ENCODE measurements at regions not wholly inside any gene's neighbourhood (a gene's known extent, or its start where the extent isn't known, plus 50 kb on each side); places are given as distances from the start of the nearest gene placed in this dataset.

DNA sequence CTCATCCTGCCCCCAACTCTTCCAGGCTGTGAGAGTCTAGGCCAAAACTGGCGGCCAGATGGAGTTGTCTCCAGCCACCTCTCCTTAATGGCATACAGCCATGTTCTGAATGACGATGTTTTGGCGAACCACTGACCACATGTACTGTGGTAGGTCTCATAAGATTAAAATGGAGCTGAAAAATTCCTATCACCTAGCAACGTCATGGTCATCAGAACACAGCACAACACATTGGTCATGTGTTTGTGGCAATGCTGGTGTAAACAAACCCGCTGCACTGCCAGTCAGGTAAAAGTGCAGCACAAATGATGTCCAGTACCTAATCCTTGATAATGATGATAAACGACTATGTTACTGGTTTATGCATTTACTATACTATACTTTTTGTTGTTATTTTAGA, 290.0 kb upstream of the MKI67 start:
- in situ Hi-C loops (cut with MboI; ENCODE audit: low sequenced_read_pairs) = no loop called here

GRCh38 chr10:128417826-128418225, 291.6 kb upstream of the MKI67 start:
- in situ Hi-C loops (cut with MboI; ENCODE audit: low sequenced_read_pairs) = no loop called here

GRCh38 chr10:128418819-128419218, 292.6 kb upstream of the MKI67 start:
- in situ Hi-C loops (cut with MboI; ENCODE audit: low sequenced_read_pairs) = no loop called here

- in situ Hi-C loops (cut with MboI; ENCODE audit: low sequenced_read_pairs) = no loop called here
Observed at GRCh38 chr10:128419466-128420019, 293.3 kb upstream of the MKI67 start.

DNA sequence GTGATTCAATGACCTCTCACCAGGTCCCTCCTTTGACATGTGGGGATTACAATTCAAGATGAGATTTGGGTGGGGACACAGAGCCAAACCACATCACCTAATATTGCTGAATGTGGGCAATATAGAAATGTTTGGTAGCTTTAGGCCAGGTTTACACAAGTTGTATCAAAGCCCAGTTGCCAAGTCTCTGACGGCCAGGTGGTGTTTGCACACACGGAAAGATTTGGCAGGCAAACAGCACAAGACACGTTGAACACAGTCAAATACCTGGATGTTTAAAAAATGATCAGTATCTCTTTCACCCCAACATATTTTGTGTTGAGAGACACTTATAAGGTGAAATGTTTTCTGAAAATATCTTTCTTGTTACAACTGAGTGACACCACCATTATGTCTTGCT, 294.4 kb upstream of the MKI67 start:
- in situ Hi-C loops (cut with MboI; ENCODE audit: low sequenced_read_pairs) = no loop called here

- in situ Hi-C loops (cut with MboI; ENCODE audit: low sequenced_read_pairs) = no loop called here
Observed at GRCh38 chr10:128421371-128422160, 295.3 kb upstream of the MKI67 start.

DNA sequence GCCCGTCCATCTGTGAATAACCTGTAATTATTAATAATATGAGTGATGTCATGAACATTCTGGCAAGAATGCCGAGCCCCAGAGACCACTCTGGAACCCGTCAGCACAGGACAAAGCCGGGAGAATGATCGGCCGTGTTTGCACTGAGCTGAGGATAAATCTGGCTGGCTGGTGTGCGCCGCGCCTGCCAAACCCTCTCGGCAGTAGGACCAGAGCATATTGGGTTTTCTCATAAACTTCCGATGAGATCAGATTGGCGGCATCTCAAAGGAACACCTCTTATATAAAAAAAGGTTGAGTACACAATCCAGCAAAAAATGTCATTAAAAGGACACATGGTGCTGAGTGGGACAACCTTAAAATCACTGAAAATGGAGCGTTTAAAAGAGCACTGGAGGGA, 296.0 kb upstream of the MKI67 start:
- in situ Hi-C loops (cut with MboI; ENCODE audit: low sequenced_read_pairs) = no loop called here

- in situ Hi-C loops (cut with MboI; ENCODE audit: low sequenced_read_pairs) = no loop called here
Observed at GRCh38 chr10:128422999-128423398, 296.8 kb upstream of the MKI67 start.

DNA sequence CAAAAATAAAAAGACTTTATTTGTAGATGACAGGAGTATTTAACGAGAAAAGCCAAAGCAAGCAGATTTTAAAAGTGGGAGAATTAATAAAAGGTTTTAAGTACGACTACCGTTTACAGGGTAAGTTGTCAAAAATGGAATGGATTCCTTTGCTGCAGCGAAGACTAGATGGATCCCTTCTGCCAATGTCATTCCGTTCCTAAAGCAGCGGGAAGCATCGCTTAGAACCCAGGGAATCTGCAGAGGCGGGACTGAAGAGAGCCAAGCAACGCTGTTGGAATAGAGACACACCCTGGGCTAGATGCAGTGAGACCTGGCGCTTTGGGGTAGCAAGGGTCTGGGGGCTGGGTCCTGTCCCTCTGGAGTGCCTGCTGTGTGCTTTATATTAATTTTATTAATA, 303.1 kb upstream of the MKI67 start:
- in situ Hi-C loops (cut with MboI; ENCODE audit: low sequenced_read_pairs) = no loop called here

DNA sequence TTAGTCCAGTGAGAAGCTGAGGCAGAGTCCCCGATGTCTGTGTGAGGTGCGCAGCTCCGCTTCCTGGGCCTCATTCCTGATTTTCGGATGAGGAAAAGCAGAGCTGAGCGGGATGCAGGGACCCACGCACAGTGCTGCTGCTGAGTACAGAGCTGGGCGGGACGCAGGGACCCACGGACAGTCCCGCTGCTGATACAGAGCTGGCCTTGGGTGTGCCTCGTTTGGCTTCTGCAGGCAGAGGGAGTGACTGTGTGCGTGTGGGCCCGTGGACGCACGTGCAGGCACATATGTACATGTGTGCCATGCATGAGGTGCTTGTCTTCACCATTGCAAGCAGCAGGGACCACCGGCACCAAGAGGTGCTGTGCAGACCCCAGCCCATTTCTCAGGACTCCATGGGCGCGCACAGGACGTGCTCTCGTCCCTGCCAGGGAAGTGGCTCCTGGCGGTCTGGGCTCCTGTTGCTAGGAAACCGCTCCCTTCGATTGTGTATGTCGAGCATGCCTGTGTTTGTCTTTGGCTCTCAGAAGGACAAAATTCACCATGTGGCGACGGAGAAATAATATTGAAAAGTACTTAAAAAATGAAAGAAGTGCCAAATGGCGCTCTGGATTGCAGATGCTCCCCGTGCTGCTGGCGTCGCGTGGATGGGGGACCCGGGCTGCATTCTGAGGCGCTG, 303.8 kb upstream of the MKI67 start:
- in situ Hi-C loops (cut with MboI; ENCODE audit: low sequenced_read_pairs) = no loop called here

DNA sequence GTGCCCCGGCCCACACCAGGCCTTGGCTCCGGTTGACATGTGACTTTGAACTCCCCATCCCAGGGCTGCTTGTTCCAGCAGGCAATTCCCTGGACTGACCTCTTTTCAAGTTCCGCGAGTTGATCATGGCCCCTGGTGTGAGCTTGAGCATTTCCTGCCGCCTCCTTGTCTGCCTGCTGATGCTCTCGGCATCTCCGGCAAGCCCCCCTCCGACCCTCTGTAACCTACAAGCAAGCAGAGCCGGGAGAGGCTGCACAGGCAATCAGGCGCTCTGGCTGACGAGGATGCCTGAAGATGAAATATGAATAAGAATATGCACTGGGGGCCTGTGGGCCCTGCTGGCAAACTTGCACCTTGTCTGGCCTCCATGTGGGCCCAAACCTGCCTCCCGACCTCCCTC, 304.9 kb upstream of the MKI67 start:
- in situ Hi-C loops (cut with MboI; ENCODE audit: low sequenced_read_pairs) = no loop called here

DNA sequence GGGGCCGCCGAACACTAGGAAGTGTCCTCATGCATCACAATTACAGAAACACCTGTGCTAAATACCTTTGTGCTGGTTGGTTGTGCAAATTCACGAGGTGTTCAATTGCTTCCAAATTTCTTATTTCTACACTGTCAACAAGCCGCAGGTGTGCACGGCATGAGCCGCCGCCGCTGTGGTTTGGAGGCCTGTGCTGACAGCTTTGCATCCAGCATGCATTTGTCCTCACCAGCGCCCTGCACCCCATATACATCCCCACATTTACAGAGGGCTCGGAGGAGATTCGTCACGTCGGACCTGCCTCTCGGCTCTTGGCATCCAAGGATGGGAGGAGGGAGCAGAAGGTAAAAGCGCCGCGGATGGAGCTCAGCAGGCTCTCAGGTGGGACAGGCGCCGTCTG, 305.3 kb upstream of the MKI67 start:
- in situ Hi-C loops (cut with MboI; ENCODE audit: low sequenced_read_pairs) = no loop called here

- in situ Hi-C loops (cut with MboI; ENCODE audit: low sequenced_read_pairs) = no loop called here
Observed at GRCh38 chr10:128432011-128432410, 305.8 kb upstream of the MKI67 start.

DNA sequence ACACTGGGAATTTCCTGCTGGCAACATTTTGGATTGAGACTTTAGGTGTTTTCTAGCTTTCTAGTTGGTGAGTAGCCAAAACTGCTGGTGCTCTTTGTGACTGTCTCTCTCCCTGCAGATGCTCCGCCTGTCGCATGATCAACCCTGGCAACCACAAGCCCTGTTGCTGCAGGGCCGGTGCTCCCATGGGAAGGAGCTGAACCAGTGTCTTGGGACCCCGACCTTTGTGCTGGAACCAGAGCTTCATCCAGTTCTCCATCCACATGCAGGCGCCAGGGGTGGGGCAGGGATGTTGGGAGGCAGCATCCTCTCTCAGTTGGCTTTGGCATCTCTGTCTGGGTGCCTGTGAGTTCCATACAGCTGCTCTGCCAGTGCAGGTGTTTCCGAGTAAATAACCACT, 306.2 kb upstream of the MKI67 start:
- in situ Hi-C loops (cut with MboI; ENCODE audit: low sequenced_read_pairs) = no loop called here

DNA sequence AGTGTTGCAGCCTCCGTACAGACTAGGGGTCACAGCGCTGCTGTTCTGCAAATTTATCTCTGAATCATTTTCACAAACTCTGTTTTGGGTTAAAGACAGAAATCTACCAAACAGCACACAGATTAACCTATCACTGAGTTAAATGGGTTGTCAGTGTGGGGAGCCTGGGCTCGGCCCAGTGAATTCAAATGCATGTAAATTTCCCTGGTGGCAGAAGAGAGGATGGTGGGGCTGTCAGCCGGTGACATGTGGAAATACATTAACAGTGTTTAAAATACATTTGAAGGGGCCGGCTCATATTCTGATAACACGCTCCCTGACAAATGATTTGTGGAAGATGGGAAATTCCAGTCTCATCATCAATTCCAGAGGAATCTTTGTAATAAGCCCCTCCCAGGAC, 309.6 kb upstream of the MKI67 start:
- in situ Hi-C loops (cut with MboI; ENCODE audit: low sequenced_read_pairs) = no loop called here

DNA sequence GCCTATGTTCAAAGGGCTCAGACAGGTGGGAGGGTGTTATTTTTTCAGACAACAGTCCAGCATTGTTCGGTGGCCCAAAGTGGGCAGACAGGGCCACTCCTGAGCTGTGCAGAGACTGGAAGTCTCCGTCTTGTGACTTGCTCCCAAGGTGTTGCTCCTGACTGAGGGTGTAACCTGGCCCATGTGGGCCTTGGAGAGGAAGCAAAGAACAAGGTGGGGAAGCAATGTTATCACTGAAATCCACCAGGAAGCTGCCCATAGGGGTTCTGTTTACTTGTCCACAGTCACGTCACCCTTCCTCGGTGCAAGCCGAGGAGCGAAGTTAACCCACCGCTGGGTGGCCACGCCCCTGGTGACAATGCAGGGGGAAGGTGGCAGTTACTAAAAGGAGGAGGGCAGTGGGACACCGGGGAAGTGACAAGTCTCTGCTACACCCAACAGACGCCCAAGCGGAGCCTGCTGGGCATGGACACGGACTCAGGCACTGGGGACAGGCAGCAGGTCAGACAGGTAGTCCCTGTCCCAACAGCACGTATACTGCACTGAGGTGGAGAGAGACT, 311.6 kb upstream of the MKI67 start:
- in situ Hi-C loops (cut with MboI; ENCODE audit: low sequenced_read_pairs) = no loop called here

DNA sequence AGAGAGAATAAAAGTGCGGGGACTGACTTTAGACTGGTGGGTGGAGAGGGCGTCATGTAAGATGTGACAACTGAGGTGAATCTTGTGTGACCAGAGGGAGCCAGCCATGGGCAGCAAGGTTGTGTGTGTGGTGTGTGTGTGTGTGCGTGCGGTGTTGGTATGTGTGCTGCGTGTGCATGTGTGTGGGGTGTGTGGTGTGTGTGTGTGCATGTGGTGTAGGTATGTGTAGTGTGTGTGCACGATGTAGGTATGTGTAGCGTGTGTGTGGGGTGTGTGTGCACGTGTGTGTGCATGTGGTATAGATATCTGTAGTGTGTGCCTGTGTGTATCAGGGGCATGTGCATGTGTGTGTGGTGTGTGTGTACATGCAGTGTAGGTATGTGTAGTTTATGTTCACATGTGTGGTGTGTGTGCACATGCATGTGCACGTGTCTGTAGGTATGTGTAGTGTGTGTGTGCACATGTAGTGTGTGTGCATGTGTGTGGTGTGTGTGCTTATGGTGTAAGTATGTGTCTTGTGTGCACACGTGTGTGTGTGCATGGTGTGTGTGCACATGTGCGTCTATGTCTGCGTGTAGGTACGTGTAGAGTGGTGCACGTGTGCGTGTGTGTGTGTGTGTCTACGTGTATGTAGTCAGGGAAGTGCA, 312.3 kb upstream of the MKI67 start:
- in situ Hi-C loops (cut with MboI; ENCODE audit: low sequenced_read_pairs) = no loop called here

- in situ Hi-C loops (cut with MboI; ENCODE audit: low sequenced_read_pairs) = no loop called here
Observed at GRCh38 chr10:128440513-128441160, 314.4 kb upstream of the MKI67 start.

DNA sequence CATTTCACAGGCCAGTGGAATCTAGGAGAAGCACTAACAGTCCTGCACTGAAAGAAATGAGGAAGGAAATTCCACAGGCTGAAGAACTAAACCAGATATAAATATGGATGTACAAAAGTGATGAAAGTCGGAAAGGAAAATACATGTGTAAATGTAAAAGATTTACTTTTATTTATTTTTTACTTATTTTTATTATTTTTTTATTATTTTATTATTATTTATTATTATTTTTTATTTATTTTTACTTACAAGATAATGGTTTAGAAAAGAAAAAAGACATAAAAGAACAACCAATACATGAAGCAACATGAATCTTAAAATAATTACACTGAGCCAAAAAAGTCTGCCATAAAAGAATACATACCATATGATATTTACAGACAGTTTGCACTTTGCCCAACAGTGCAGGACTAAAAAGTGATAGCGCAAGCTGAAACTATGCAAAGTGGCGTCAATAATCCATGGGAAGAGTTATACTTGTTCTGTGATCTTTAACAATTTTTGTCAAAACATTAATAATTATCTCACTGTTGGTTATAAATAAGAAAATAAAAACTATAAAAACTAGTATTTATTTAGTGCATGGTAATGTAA, 317.8 kb upstream of the MKI67 start:
- in situ Hi-C loops (cut with MboI; ENCODE audit: low sequenced_read_pairs) = no loop called here

- in situ Hi-C loops (cut with MboI; ENCODE audit: low sequenced_read_pairs) = no loop called here
Observed at GRCh38 chr10:128448796-128449195, 322.6 kb upstream of the MKI67 start.

- in situ Hi-C loops (cut with MboI; ENCODE audit: low sequenced_read_pairs) = no loop called here
Observed at GRCh38 chr10:128451879-128452278, 325.7 kb upstream of the MKI67 start.
